GM12892 (cell line): ENCODE measurements at regions not wholly inside any gene's neighbourhood (a gene's known extent, or its start where the extent isn't known, plus 50 kb on each side); places are given as distances from the start of the nearest gene placed in this dataset.

Experiments
- POLR2A ChIP-seq: IDR thresholded peaks from 2 replicates; pipeline ENCODE4 v1.6.1; 2011; ENCODE audit warnings: low read depth, low read length, control low read depth
- POLR2AphosphoS5 ChIP-seq: IDR thresholded peaks from 2 replicates; pipeline ENCODE4 v1.6.1; 2011; ENCODE audit warnings: low read depth, low read length, control low read depth
- TAF1 ChIP-seq: IDR thresholded peaks from 2 replicates; pipeline ENCODE4 v1.6.1; 2011; ENCODE audit warnings: low read depth, mild to moderate bottlenecking, control low read depth, low read length, borderline replicate concordance

DNA sequence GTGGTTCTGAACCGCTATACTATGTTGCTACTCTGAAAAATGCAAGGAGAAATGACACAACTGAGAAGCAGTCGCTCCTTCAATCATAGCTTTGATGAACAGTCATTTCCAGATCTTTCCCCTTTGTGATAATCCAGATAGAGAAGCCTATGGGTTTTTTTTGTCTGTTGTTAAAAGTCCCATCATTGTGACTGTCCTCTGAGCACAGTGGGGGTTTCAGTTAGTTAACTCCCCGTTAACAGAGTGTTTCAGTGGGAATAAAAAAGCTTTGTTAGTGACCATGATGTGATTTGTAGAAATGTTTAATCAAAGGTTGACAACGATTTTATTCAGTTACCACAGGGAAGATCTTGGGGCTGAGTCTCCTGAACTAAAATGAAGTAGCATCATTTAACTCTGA, 176.2 kb upstream of the MAOA start:
- TF ChIP-seq TAF1 (no peak), POLR2AphosphoS5 (no peak), POLR2A (no peak)
